ENCODE measurements at regions not wholly inside any gene's neighbourhood (a gene's known extent, or its start where the extent isn't known, plus 50 kb on each side); places are given as distances from the start of the nearest gene placed in this dataset.

GRCh38 chr1:112234710-112235109, 161.3 kb upstream of the CTTNBP2NL start:
- H2BK20ac ChIP-seq (ENCODE audit: low read depth, low read length, poor library complexity, severe bottlenecking): no peak overlapping the region
- no peaks in the 10 kb centered on the region for H3K79me1 ChIP-seq (ENCODE audit: insufficient read depth, low read depth, low read length, poor library complexity, severe bottlenecking)
- H4K20me1 ChIP-seq (ENCODE audit: control insufficient read depth, insufficient read depth, insufficient read length): no peaks in the 10 kb centered on the region
- no peak overlapping the region for H2BK5ac ChIP-seq (ENCODE audit: insufficient read length, low read length)
- H3K4me2 ChIP-seq (ENCODE audit: insufficient read depth, insufficient read length, low read length): no peak overlapping the region
- no peak overlapping the region for H3K9ac ChIP-seq (ENCODE audit: extremely low read depth, insufficient read length, low read length)
- no peak overlapping the region for H2AFZ ChIP-seq (ENCODE audit: low read length)
- no peak overlapping the region for H3K23ac ChIP-seq (ENCODE audit: insufficient read length, low read depth, low read length)
- Mint-ChIP-seq H3K36me3 (ENCODE audit: insufficient read depth in 1 of 3, low read depth in 3 of 3) (no peaks in the 10 kb centered on the region; a peak in 1 of 7 replicates), H3K4me3 (no peak overlapping the region), H3K27me3 (ENCODE audit: low read depth) (no peaks in the 10 kb centered on the region), H3K9me3 (peaks cover 0 to 3% of the 10 kb centered on the region in 2 experiments; a peak in 1 of 5 replicates), H3K27ac (no peak overlapping the region), H3K4me1 (peaks cover 38 to 41% of the 10 kb centered on the region in 2 experiments)
- no CpG with 5 or more reads among the region's 3 CpGs for WGBS (ENCODE audit: extremely low coverage, insufficient read length, low lambda C conversion rate)
- H3K4ac ChIP-seq (ENCODE audit: low read depth, low read length): no peak overlapping the region
- no peak overlapping the region for H3K18ac ChIP-seq (ENCODE audit: insufficient read length, low read depth, low read length)
- no peak overlapping the region for H2AK5ac ChIP-seq (ENCODE audit: insufficient read length, low read length)
- no peak overlapping the region for H3K14ac ChIP-seq (ENCODE audit: insufficient read depth, low read length)
- H3K27ac ChIP-seq (ENCODE audit: insufficient read length, low read depth, low read length): no peak overlapping the region
- H3K27me3 ChIP-seq (ENCODE audit: insufficient read depth, low read length): no peaks in the 10 kb centered on the region
- no peak overlapping the region for H4K5ac ChIP-seq (ENCODE audit: insufficient read length, low read depth, low read length)
- H3K9me3 ChIP-seq (ENCODE audit: control insufficient read depth, low read depth, low read length): no peaks in the 10 kb centered on the region
- no peak for DNase-seq
- H3K23me2 ChIP-seq (ENCODE audit: insufficient read length, low read depth, low read length, poor library complexity, severe bottlenecking): no peaks in the 10 kb centered on the region
- no peak overlapping the region for H2BK120ac ChIP-seq (ENCODE audit: low read depth, low read length, poor library complexity, severe bottlenecking)
- H3T11ph ChIP-seq (ENCODE audit: low read length): no peak overlapping the region
- peaks cover 3% of the 10 kb centered on the region; the same call in 1 of the 2 replicates for H3K4me1 ChIP-seq (ENCODE audit: insufficient read depth, low read length)
- H3K56ac ChIP-seq (ENCODE audit: insufficient read length, low read depth, low read length): no peak overlapping the region
- no peak for TF ChIP-seq CTCF (conservative IDR thresholded peaks at IDR 0.05)
- no peak overlapping the region for H2BK15ac ChIP-seq (ENCODE audit: low read depth, low read length)
- no peak overlapping the region for H4K91ac ChIP-seq (ENCODE audit: insufficient read length, low read depth, low read length)
- H3K79me2 ChIP-seq (ENCODE audit: insufficient read depth, low read length): no peaks in the 10 kb centered on the region
- H2BK12ac ChIP-seq (ENCODE audit: insufficient read length, low read depth, low read length): no peak overlapping the region
- H4K8ac ChIP-seq (replicated peaks; ENCODE audit: insufficient read length, low read depth, low read length): no peak overlapping the region

Measured in H9 (cell line).